ENCODE measurements at regions not wholly inside any gene's neighbourhood (a gene's known extent, or its start where the extent isn't known, plus 50 kb on each side); places are given as distances from the start of the nearest gene placed in this dataset.

DNA sequence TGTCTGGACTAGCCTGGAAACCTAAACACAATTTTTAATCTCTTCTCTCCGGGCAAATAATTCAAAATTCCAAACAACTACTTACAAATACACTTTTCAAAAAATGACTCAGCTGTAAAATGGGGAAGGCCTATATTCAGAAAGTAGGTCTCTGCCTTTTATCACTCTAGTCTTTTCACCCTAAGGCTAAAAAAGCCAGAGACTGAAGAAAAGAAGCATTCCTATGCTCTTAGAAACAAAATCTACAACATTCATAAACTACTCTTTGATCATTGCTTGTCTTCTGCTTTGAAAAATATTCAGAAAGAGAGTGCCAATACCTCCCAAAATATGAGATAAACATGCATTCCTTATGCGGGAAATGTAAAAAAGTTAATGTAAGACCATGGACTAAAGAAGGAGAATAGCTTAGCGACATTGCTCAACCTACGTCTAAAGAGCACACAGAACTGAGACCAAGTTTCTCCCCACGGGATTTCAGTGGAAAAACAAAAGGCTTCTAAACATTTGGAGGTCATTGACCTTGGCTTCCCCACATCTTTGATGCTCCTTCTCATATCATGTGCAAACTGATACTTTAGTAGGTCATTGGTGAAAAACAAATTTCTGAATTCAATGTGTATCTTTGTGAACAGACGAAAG is 74.4 kb upstream of the EPB41L3 start:
- peak; percentile 51 for ATAC-seq
- intact Hi-C loops (cut with DNase I), result no loop called here
- DNase-seq (ENCODE audit: low spot score), result no peak

DNA sequence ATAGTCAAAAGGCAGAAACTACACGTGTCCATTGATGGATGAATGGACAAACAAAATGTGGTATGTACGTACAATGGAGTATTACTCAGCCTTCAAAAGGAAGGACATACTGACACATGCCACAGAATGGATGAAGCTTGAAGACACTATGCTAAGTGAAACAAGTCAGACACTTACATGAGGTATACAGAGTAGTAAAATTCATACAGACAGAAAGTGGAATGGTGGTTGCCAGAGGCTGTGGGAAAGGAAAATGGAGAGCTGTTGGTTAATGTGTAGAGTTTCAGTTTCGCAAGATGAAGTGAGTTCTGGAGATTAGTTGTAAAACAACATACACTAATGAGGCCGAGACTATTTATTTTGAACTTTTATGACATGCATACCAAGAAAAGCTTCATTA is 67.4 kb upstream of the EPB41L3 start:
- ATAC-seq (no peak), DNase-seq (ENCODE audit: low spot score) (no peak)
- intact Hi-C loops (cut with DNase I), result no loop called here

DNA sequence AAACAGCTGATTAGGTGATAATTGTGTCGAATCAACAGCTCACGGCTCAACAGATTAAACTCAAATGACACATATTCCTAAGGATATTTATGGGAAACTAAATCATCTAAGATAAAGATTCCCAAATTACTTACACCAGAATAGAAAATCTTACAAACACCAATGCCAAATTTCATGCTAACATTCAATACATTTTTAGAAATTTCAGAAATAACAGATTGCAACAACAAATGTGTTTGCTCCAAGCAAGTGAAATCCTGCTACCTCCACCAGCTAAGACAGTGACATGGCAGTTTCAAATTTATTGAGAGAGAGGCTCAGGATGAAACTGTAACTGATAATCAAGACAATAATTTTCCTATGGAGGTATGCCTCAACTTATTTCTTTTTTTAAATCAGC is 65.0 kb upstream of the EPB41L3 start:
- no peak for ATAC-seq
- DNase-seq (ENCODE audit: low spot score), result no peak
- intact Hi-C loops (cut with DNase I), result no loop called here

DNA sequence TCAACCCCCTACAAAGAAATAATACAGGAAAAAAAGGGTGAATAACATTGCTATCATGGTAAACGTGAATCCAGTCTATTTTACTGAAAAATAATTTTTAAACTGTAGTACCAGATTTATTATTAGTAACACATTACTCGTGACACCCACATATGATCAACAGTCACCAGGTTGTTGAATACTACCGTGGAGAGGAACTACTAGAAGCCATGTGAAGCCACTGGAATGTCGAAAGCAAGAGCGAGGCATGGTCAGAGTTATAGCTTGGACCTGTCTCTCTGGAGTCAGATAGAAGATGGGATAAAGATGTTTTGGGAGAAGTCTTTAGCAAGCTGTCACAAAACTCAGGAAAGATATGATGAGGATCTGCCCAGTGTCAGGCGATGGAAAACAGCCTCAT is 63.2 kb upstream of the EPB41L3 start:
- DNase-seq (ENCODE audit: low spot score) (no peak), ATAC-seq (no peak)
- intact Hi-C loops (cut with DNase I), result no loop called here

DNA sequence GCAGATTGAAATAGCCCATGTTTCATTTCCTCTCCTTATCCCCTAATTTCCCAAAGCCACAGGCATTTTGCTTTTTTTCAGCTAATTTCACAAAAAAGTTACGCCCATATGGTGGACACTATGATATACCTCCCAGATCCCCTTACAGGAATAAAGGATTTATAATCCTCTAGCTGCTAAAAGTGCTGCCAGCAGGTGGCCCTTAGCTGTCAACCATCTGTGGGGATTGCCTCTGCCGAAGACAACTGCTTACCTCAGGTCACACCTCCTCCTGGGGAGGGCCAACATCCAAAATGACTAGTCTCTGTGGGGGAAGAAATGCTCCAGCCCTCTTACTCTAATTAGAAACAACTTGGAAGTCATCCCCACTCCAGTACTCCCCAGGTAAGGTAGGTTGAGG is 61.0 kb upstream of the EPB41L3 start:
- DNase-seq (ENCODE audit: low spot score) (no peak), ATAC-seq (no peak)
- intact Hi-C loops (cut with DNase I), result no loop called here

DNA sequence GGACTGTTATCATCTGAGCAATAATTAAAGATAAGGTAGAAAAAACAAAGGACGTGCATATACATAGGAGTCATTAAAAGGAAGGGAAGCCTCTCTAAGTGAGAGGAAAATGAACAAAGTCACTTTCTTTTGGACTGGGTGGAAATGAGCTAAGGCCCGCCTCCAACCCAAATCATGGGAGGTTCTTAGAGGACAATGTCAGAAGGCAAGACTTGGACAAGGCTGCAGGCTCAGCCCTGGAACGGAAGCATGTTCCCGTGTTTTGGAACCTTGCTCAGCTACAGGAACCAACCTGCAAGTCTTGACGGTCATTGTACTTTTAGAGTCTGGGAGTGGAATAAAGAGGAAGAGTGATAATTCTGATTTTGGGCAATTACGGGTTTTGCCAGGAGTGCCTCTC is 59.4 kb upstream of the EPB41L3 start:
- DNase-seq (ENCODE audit: low spot score), result no peak
- no peak for ATAC-seq
- intact Hi-C loops (cut with DNase I), result no loop called here

DNA sequence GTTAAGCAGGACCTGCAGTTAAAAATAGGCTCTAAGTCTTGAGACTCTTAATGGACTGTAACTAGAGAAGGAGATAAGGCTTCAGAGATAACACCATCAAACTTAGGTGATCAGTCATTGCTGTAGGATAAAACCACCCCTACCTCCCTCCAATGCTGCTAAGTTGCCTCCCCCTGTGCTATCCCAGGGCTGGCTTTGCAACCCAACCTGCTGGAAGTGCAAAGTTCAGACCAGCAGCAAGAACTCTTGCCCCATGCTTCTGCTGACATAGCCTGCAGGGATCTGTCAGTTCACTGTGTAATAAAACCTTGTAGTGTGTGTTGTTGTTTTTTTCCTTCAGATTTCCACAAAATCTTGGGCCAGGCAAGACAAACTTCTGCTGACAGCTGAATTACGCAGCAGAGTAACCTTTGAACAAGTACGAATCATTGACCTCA is 57.4 kb upstream of the EPB41L3 start:
- no peak for ATAC-seq
- DNase-seq (ENCODE audit: low spot score), result no peak
- intact Hi-C loops (cut with DNase I), result no loop called here

DNA sequence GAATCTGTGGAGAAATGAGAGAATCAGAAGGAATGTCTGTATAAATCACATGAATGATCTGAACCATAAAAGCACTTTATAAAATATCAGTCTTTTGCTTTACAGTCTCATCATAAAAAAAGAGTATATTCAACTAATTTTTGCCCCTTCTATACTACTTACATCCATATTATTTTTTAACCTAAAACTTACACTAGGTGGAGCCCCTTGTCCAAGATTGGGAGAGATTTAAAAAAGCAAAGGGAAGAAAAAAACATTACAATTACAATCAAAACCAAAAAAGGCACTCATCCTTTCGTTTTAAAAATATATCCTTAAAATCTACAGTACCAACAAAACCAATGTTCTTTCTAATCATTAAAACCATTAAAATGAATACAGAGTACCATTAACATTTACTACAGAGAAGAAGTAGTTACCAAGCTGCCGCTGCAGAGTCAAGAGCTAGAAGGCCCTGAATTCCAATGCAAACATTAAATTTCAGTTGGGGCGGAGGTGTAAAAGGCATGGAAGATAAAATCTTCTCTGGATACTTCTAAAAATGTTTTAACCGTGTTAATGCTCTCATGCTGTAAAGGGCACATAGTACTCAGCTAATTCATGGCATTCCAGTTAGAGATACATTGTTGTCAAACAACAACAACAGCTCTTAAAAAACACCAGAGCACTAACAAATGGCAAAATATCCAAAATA is 56.7 kb upstream of the EPB41L3 start:
- intact Hi-C loops (cut with DNase I), result no loop called here
- no peak for DNase-seq (ENCODE audit: low spot score)
- no peak for ATAC-seq

DNA sequence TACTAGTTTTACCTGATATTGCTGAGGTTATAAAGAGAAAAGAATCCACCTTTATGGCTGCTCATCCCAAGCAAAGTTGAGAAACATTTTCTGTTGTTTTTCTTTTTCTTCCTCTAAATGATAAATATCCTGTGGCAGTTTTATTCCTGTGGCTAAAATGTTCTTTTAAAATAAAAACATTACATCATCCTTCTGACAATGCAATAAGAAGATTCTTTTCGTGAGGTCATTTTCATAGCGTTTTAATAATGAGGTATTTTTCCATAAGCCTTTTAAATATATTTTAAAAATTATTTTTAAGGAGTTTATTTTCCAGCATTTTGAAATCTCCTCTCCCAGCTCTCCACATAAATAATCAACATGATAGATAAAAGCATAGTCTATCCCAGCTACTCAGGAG is 52.8 kb upstream of the EPB41L3 start:
- DNase-seq (ENCODE audit: low spot score) (no peak), ATAC-seq (no peak)
- intact Hi-C loops (cut with DNase I), result no loop called here
